C4-2B (cell line): ENCODE measurements at regions not wholly inside any gene's neighbourhood (a gene's known extent, or its start where the extent isn't known, plus 50 kb on each side); places are given as distances from the start of the nearest gene placed in this dataset.

Experiments used
- ZFX ChIP-seq: fragments of 450-650 bp; IDR thresholded peaks from 2 replicates; pipeline ENCODE4 v1.6.1; 2017
- TF ChIP-seq, protein P1 (sequence below): fragments of 450-650 bp; conservative IDR thresholded peaks from 2 replicates; pipeline ENCODE4 v1.5.1; 2017; ENCODE audit warnings: mild to moderate bottlenecking

DNA sequence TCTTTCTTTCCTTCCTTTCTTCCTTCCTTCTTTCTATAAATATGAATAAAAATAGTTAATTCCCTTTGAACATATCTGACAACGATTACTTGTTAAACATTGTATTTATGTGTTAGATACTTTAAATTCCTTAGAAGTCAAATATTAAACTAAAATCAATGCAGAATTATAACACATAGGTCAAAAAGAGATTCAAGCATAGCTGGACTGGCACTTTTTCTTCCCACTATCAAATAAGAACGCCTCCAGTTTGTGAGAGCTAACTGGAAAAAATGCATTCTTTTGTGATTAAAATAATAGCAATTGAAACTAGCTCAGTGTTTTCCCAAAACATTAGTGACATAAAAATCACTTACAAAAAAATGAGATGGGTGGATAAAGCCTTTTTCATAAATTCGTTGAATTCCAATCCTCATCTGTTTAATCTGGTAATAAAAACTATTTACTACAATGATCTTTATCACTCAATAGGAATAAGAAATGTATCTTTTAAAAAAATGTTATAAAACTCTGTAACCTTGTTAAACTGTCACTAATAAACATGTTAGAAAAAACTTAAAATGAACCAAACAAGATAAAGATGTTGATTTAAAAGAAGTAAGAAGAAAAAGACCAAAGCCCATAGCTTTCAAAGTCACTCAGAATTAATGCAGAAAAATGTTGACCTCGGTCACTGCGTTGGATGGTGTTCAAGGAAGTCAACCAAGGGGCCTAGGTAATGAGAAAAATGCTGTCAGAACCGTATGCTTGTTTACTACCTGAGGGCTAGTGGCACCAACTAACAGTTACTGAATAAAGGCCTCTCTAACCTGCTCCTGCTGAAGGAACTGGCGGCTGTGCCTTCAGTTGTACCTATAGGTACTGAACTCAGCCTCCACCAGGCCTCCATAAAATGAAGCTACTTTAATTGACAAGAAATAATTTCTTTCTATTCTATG lies 1039.5 kb upstream of the SLC10A2 start:
- TF ChIP-seq, protein P1, sequence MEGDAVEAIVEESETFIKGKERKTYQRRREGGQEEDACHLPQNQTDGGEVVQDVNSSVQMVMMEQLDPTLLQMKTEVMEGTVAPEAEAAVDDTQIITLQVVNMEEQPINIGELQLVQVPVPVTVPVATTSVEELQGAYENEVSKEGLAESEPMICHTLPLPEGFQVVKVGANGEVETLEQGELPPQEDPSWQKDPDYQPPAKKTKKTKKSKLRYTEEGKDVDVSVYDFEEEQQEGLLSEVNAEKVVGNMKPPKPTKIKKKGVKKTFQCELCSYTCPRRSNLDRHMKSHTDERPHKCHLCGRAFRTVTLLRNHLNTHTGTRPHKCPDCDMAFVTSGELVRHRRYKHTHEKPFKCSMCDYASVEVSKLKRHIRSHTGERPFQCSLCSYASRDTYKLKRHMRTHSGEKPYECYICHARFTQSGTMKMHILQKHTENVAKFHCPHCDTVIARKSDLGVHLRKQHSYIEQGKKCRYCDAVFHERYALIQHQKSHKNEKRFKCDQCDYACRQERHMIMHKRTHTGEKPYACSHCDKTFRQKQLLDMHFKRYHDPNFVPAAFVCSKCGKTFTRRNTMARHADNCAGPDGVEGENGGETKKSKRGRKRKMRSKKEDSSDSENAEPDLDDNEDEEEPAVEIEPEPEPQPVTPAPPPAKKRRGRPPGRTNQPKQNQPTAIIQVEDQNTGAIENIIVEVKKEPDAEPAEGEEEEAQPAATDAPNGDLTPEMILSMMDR: no peak
- no peak for TF ChIP-seq ZFX
